HepG2 (cell line): ENCODE measurements at regions not wholly inside any gene's neighbourhood (a gene's known extent, or its start where the extent isn't known, plus 50 kb on each side); places are given as distances from the start of the nearest gene placed in this dataset.
A peak's percentile ranks its signal among the peaks of the same experiment; 100 is the strongest.

Source experiments
- ATAC-seq: fragments of 200-7000 bp; cut with Tn5 transposase; 3 replicates; pipeline ENCODE4 v1.9.1; 2020; ENCODE audit warnings: mild to moderate bottlenecking, moderate library complexity
- BruUV-seq: library from RNA; stranded (reverse); fragments of 400-500 nt; replicated peaks from 2 replicates; lab custom pipeline; 2021; lab: Mats Ljungman, UMichigan
- CTCF ChIA-PET: fragments of 300-600 bp; formaldehyde crosslinking; extraction: SDS; loops from one replicate; lab custom pipeline; 2021; ENCODE audit warnings: low total read pairs, inconsistent platforms, low intra/inter-chr PET ratio; lab: Yijun Ruan, JAX
- POLR2A ChIA-PET: fragments of 350-600 bp; sonication (Branson Sonifier 250); formaldehyde crosslinking; loops from one replicate; lab custom pipeline; 2020; ENCODE audit warnings: antibody characterized with exemption, inconsistent platforms; lab: Yijun Ruan, JAX
- DNase-seq: peaks from one replicate; pipeline ENCODE4 v3.0.0-alpha.2; 2015; ENCODE audit warnings: low spot score
- FAIRE-seq: peaks from 3 replicates; lab custom pipeline; 2011; peaks lifted over from hg19 to GRCh38; lab: Jason Lieb, UNC
- H2AFZ ChIP-seq: one replicate; pipeline ENCODE4 v1.6.1; 2011; ENCODE audit warnings: low read length, inconsistent platforms
- H3K27ac ChIP-seq: fragments of 300-600 bp; 3 replicates; pipeline ENCODE4 v1.8.0; 2011; ENCODE audit warnings: mixed run types, mild to moderate bottlenecking, mixed read lengths, low read length, inconsistent platforms; ENCODE audit not compliant: insufficient read depth; ENCODE audit errors: extremely low read length
- H3K27me3 ChIP-seq, 2 experiments: fragments of 200-600 bp in 1 of 2; 2 replicates in 1 of 2; 3 replicates in 1 of 2; pipeline versions ENCODE4 v1.6.0 to v1.8.0; 2011; ENCODE audit warnings: low read length in 2 of 2, mild to moderate bottlenecking in 2 of 2, moderate library complexity in 2 of 2, inconsistent platforms in 1 of 2; ENCODE audit not compliant: insufficient read depth in 2 of 2, control insufficient read depth in 1 of 2
- H3K36me3 ChIP-seq, 2 experiments: fragments of 200-600 bp in 1 of 2; replicated peaks in 1 of 2; 2 replicates in 1 of 2; 3 replicates in 1 of 2; pipeline versions ENCODE4 v1.5.1 to v1.8.0; 2011; ENCODE audit warnings: low read length in 2 of 2, inconsistent platforms in 1 of 2; ENCODE audit not compliant: insufficient read depth in 2 of 2, control insufficient read depth in 1 of 2
- H3K4me1 ChIP-seq: 2 replicates; pipeline ENCODE4 v1.5.1; 2012; ENCODE audit warnings: low read length, inconsistent platforms; ENCODE audit not compliant: insufficient read depth
- H3K4me2 ChIP-seq: 2 replicates; pipeline ENCODE4 v1.6.0; 2011; ENCODE audit warnings: low read depth, low read length, inconsistent platforms
- H3K4me3 ChIP-seq, 3 experiments: fragments of 200-600 bp in 1 of 3; sonication (generic), shearing (Covaris generic) in 1 of 3; replicated peaks in 1 of 3; 2 replicates each; pipeline ENCODE4 v1.5.1; 2011 to 2016; ENCODE audit warnings: low read length in 3 of 3, inconsistent platforms in 2 of 3, low read depth in 2 of 3, mild to moderate bottlenecking in 2 of 3, control low read depth in 1 of 3, mixed read lengths in 1 of 3; ENCODE audit not compliant: insufficient read depth in 1 of 3
- H3K79me2 ChIP-seq: one replicate; pipeline ENCODE4 v1.6.1; 2011; ENCODE audit warnings: low read length, inconsistent platforms; ENCODE audit not compliant: insufficient read depth
- H3K9ac ChIP-seq: 2 replicates; pipeline ENCODE4 v1.6.0; 2011; ENCODE audit warnings: mild to moderate bottlenecking, low read depth, low read length, inconsistent platforms; ENCODE audit not compliant: insufficient read depth
- H3K9me3 ChIP-seq: 2 replicates; pipeline ENCODE4 v1.5.1; 2012; ENCODE audit warnings: mild to moderate bottlenecking, low read length
- H4K20me1 ChIP-seq: 2 replicates; pipeline ENCODE4 v1.6.0; 2011; ENCODE audit warnings: inconsistent platforms, mild to moderate bottlenecking, low read length, moderate library complexity; ENCODE audit not compliant: insufficient read depth
- BRCA1 ChIP-seq: sonication (generic); formaldehyde crosslinking; IDR thresholded peaks from 2 replicates; pipeline ENCODE4 v1.4.0; 2020; ENCODE audit warnings: missing genetic modification reagents
- EED ChIP-seq: sonication (generic); formaldehyde crosslinking; IDR thresholded peaks from 2 replicates; pipeline ENCODE4 v1.5.0; 2020; ENCODE audit warnings: mild to moderate bottlenecking, missing genetic modification reagents
- FIP1L1 ChIP-seq: fragments of 200-400 bp; formaldehyde crosslinking; IDR thresholded peaks from 2 replicates; pipeline ENCODE4 v1.6.1; 2018; ENCODE audit warnings: low read depth, mild to moderate bottlenecking, low read length, moderate library complexity, borderline replicate concordance; ENCODE audit not compliant: insufficient read depth
- FOXA3 ChIP-seq: IDR thresholded peaks from 2 replicates; pipeline ENCODE4 v1.6.1; 2016; ENCODE audit warnings: missing genetic modification reagents, missing compliant biosample characterization
- GPN1 ChIP-seq: sonication (generic); formaldehyde crosslinking; IDR thresholded peaks from 2 replicates; pipeline ENCODE4 v1.5.1; 2020; ENCODE audit warnings: missing genetic modification reagents, borderline replicate concordance
- IRF2 ChIP-seq: IDR thresholded peaks from 2 replicates; pipeline ENCODE4 v1.6.1; 2018; ENCODE audit warnings: missing genetic modification reagents, missing compliant biosample characterization
- KDM4B ChIP-seq: sonication (generic); formaldehyde crosslinking; IDR thresholded peaks from 2 replicates; pipeline ENCODE4 v1.4.0; 2020; ENCODE audit warnings: missing genetic modification reagents
- KLF13 ChIP-seq: sonication (generic); formaldehyde crosslinking; IDR thresholded peaks from 2 replicates; pipeline ENCODE4 v1.4.0; 2020; ENCODE audit warnings: mild to moderate bottlenecking, missing genetic modification reagents
- RAD21 ChIP-seq: fragments of 450-650 bp; formaldehyde crosslinking; IDR thresholded peaks from 2 replicates; pipeline ENCODE4 v1.5.0; 2020; ENCODE audit warnings: mild to moderate bottlenecking
- RXRB ChIP-seq: IDR thresholded peaks from 2 replicates; pipeline ENCODE4 v1.6.1; 2016; ENCODE audit warnings: borderline replicate concordance, missing genetic modification reagents, missing compliant biosample characterization
- SMC3 ChIP-seq: IDR thresholded peaks from 2 replicates; pipeline ENCODE4 v1.6.1; 2011; ENCODE audit warnings: low read length, improper control_type of control experiment
- STAG1 ChIP-seq: sonication (generic); formaldehyde crosslinking; IDR thresholded peaks from 2 replicates; pipeline ENCODE4 v1.4.0; 2020; ENCODE audit warnings: missing genetic modification reagents
- TP53 ChIP-seq: sonication (generic); formaldehyde crosslinking; conservative IDR thresholded peaks from 2 replicates; pipeline ENCODE4 v1.4.0; 2020; ENCODE audit warnings: missing genetic modification reagents
- ZNF451 ChIP-seq: sonication (generic); formaldehyde crosslinking; IDR thresholded peaks from 2 replicates; pipeline ENCODE4 v1.5.0; 2020; ENCODE audit warnings: mild to moderate bottlenecking, missing genetic modification reagents
- ZNF7 ChIP-seq: IDR thresholded peaks from 2 replicates; pipeline ENCODE4 v1.6.1; 2016; ENCODE audit warnings: missing biosample characterization, missing genetic modification reagents
- in situ Hi-C: cut with HindIII; loops from 2 replicates; pipeline ENCODE4 v1.10.0; 2017; ENCODE audit warnings: low pct_unique_long_range_greater_than_20kb; ENCODE audit not compliant: extremely low pct_ligation_motif_present
- intact Hi-C: fragments of 100-400 bp; cut with micrococcal nuclease; formaldehyde crosslinking; loops from one replicate; pipeline ENCODE4 v1.10.0; 2022; ENCODE audit not compliant: unreplicated experiment
- TF ChIP-seq, protein P1 (sequence below): sonication (generic); formaldehyde crosslinking; IDR thresholded peaks from 2 replicates; pipeline ENCODE4 v1.5.0; 2020; ENCODE audit warnings: mild to moderate bottlenecking, missing genetic modification reagents, moderate library complexity

DNA sequence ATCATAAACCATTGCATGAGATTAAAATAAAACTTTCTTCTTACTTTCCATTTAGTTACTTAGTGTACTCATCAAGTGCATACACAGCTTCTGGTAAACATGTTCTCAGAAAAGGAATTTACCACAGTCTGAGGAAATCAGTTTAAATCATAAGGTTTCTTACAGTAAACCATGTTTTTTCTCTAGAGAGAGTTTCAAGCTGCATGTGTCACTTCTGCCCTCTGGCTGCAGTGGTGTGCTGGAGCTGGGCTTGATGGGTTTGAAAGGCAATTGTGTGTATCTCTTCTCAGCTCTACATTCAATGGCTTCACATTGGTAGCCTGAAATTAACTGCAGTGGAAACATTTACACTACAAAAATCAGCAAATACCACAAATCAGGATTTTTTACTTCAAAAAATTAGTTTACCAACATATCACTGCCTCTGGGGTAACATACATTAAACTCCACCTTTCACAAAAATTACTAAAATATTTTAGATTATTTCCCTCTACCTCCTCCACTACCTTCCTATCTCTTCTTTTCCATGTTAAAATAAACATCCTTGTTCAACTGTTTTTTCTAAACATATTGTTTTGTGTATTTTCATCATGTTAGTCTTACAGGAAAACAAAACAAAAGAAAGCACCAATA lies 414.3 kb downstream of the ANXA1 start:
- TF ChIP-seq KDM4B (CRISPR knock-in tag) (no peak), BRCA1 (CRISPR knock-in tag) (no peak), FOXA3 (CRISPR knock-in tag) (0 out of 2 replicates have a peak, but pooled peaks have one; percentile 18), RAD21 (peak; percentile 77), TP53 (no peak), GPN1 (CRISPR knock-in tag) (no peak), FIP1L1 (no peak), ZNF451 (no peak), EED (CRISPR knock-in tag) (no peak), STAG1 (peak; percentile 93), SMC3 (peak; percentile 97), RXRB (CRISPR knock-in tag) (0 out of 2 replicates have a peak, but pooled peaks have one; percentile 20), ZNF7 (CRISPR knock-in tag) (no peak), KLF13 (CRISPR knock-in tag) (no peak), IRF2 (CRISPR knock-in tag) (0 out of 2 replicates have a peak, but pooled peaks have one; percentile 19)
- TF ChIP-seq, protein P1, sequence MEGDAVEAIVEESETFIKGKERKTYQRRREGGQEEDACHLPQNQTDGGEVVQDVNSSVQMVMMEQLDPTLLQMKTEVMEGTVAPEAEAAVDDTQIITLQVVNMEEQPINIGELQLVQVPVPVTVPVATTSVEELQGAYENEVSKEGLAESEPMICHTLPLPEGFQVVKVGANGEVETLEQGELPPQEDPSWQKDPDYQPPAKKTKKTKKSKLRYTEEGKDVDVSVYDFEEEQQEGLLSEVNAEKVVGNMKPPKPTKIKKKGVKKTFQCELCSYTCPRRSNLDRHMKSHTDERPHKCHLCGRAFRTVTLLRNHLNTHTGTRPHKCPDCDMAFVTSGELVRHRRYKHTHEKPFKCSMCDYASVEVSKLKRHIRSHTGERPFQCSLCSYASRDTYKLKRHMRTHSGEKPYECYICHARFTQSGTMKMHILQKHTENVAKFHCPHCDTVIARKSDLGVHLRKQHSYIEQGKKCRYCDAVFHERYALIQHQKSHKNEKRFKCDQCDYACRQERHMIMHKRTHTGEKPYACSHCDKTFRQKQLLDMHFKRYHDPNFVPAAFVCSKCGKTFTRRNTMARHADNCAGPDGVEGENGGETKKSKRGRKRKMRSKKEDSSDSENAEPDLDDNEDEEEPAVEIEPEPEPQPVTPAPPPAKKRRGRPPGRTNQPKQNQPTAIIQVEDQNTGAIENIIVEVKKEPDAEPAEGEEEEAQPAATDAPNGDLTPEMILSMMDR (CRISPR knock-in tag): peak; percentile 86
- in situ Hi-C loops: loop anchor here (10.0 kb wide), 2 partner anchors 291 to 361 kb away; no protein-coding TSS in a partner anchor
- ChIA-PET POLR2A (no interaction called here), CTCF (interaction anchor here (1.7 to 2.3 kb wide), 2 partner anchors 296 to 365 kb away, joined by 12 to 18 read pairs; no protein-coding TSS in a partner anchor)
- Histone ChIP-seq H3K27me3 (no peaks in the 10 kb centered on the region), H3K79me2 (no peaks in the 10 kb centered on the region), H3K27ac (no peak overlapping the region), H3K36me3 (no peaks in the 10 kb centered on the region), H2AFZ (no peak overlapping the region), H3K9me3 (no peaks in the 10 kb centered on the region), H3K9ac (no peak overlapping the region), H3K4me3 (no peak overlapping the region), H3K4me1 (peaks cover 9% of the 10 kb centered on the region; the same call in 1 of the 2 replicates), H4K20me1 (no peaks in the 10 kb centered on the region), H3K4me2 (no peak overlapping the region)
- DNase-seq (peak; percentile 46), ATAC-seq (peak; percentile 91), FAIRE-seq (peak; percentile 57)
- intact Hi-C loops: loop anchor here (1.0 to 10.0 kb wide), 5 partner anchors 91 to 366 kb away; no protein-coding TSS in a partner anchor
- BruUV-seq: no TSS peak
